Esophagus muscularis mucosa (tissue), 4 donors: ENCODE measurements at regions not wholly inside any gene's neighbourhood (a gene's known extent, or its start where the extent isn't known, plus 50 kb on each side); places are given as distances from the start of the nearest gene placed in this dataset.

Source experiments
- DNase-seq: peaks from one replicate; pipeline ENCODE4 v3.0.0-alpha.2; 2017; ENCODE audit errors: extremely low spot score
- H3K27ac ChIP-seq, 4 donors: fragments of 200-600 bp; sonication (generic); replicated peaks in 1 of 4; 1 replicate in 3 of 4; 2 replicates in 1 of 4; pipeline ENCODE4 v1.5.1; 2016 to 2019; ENCODE audit warnings: mild to moderate bottlenecking in 1 of 4
- H3K27me3 ChIP-seq, 4 donors: fragments of 200-600 bp; sonication (generic); one replicate each; pipeline versions ENCODE4 v1.5.1 to v1.6.0; 2016 to 2019
- H3K36me3 ChIP-seq, 4 donors: fragments of 200-600 bp; sonication (generic); one replicate each; pipeline ENCODE4 v1.5.1; 2016 to 2019
- H3K4me1 ChIP-seq, 4 donors: fragments of 200-600 bp; sonication (generic); one replicate each; pipeline ENCODE4 v1.5.1; 2016 to 2019
- H3K4me3 ChIP-seq, 4 donors: fragments of 200-600 bp; sonication (generic); 1 replicate in 2 of 4; 2 replicates in 2 of 4; pipeline ENCODE4 v1.5.1; 2016 to 2019; ENCODE audit warnings: mild to moderate bottlenecking in 4 of 4, moderate library complexity in 1 of 4
- H3K9me3 ChIP-seq, 4 donors: fragments of 200-600 bp; sonication (generic); 1 replicate in 3 of 4; 2 replicates in 1 of 4; pipeline ENCODE4 v1.5.1; 2016 to 2019
- EP300 ChIP-seq: sonication (generic); formaldehyde crosslinking; IDR thresholded peaks from one replicate; pipeline ENCODE4 v1.6.1; 2017; ENCODE audit warnings: antibody characterized with exemption
- POLR2A ChIP-seq: fragments of 450-650 bp; IDR thresholded peaks from one replicate; pipeline ENCODE4 v1.6.1; 2017; ENCODE audit warnings: antibody characterized with exemption, moderate library complexity, mild to moderate bottlenecking, low read depth
- POLR2AphosphoS5 ChIP-seq, 2 donors: sonication (generic); formaldehyde crosslinking; IDR thresholded peaks; one replicate each; pipeline ENCODE4 v1.6.1; 2017; ENCODE audit warnings: antibody characterized with exemption in 2 of 2
- WGBS: methylation state at CpG from one replicate; pipeline ENCODE4 v1.1.5; 2018; 5-methylcytosine and 5-hydroxymethylcytosine counted together
- intact Hi-C: fragments of 100-400 bp; cut with DNase I; formaldehyde crosslinking; loops from one replicate; pipeline ENCODE4 v1.15.1; 2023
- TF ChIP-seq, protein P1 (sequence below), 3 experiments: fragments of 200-600 bp in 2 of 3; fragments of 450-650 bp in 1 of 3; sonication (generic) in 2 of 3; IDR thresholded peaks; one replicate each; pipeline ENCODE4 v1.5.1; 2017 to 2019; ENCODE audit warnings: antibody characterized with exemption in 3 of 3, mild to moderate bottlenecking in 2 of 3, moderate library complexity in 1 of 3

DNA sequence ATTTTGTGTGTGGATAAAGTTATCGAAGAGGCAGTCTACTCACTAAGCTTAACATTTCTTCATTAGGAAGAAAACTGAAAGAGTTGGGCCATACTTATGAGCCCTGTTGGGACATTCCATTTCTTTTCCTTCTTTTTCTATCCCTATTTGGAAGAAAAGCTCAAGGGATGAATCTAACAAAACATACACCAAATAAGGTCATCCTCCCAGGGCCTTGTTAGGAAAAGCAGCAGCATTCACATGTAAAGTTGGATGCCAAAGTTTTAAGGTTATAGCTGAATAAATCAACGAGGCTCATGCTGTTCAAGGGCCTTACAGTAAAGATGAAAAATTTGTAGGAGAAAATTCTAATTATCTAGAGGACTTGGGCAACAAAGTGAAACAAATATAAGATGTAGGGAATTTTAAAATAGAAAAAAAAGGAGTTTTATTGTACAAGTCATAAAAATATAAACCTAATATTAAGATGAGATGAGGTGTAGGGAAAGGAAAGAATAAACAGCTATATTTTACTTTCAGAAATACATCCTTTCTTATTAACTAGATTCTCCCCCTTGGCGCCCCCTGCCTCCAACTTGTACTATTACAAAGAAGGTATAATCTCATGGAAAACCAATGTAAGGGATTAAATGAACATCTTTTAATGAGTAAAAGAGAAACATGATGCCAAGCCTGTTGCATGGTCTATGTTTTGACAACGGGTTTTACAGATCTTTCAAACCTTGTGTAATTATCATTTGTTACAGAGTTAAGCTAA lies 160.4 kb downstream of the PCDH20 start:
- Histone ChIP-seq H3K27ac (no peak overlapping the region), H3K36me3 (no peaks in the 10 kb centered on the region), H3K4me1 (no peaks in the 10 kb centered on the region), H3K4me3 (no peak overlapping the region), H3K27me3 (no peaks in the 10 kb centered on the region), H3K9me3 (no peaks in the 10 kb centered on the region)
- intact Hi-C loops, result no loop called here
- no peak for DNase-seq
- WGBS, result 65% methylated on average over 4 of the region's 4 CpGs
- TF ChIP-seq EP300 (no peak), POLR2A (no peak), POLR2AphosphoS5 (IDR thresholded peaks at IDR 0.05) (no peak)
- TF ChIP-seq, protein P1, sequence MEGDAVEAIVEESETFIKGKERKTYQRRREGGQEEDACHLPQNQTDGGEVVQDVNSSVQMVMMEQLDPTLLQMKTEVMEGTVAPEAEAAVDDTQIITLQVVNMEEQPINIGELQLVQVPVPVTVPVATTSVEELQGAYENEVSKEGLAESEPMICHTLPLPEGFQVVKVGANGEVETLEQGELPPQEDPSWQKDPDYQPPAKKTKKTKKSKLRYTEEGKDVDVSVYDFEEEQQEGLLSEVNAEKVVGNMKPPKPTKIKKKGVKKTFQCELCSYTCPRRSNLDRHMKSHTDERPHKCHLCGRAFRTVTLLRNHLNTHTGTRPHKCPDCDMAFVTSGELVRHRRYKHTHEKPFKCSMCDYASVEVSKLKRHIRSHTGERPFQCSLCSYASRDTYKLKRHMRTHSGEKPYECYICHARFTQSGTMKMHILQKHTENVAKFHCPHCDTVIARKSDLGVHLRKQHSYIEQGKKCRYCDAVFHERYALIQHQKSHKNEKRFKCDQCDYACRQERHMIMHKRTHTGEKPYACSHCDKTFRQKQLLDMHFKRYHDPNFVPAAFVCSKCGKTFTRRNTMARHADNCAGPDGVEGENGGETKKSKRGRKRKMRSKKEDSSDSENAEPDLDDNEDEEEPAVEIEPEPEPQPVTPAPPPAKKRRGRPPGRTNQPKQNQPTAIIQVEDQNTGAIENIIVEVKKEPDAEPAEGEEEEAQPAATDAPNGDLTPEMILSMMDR (IDR thresholded peaks at IDR 0.05), result no peak

DNA sequence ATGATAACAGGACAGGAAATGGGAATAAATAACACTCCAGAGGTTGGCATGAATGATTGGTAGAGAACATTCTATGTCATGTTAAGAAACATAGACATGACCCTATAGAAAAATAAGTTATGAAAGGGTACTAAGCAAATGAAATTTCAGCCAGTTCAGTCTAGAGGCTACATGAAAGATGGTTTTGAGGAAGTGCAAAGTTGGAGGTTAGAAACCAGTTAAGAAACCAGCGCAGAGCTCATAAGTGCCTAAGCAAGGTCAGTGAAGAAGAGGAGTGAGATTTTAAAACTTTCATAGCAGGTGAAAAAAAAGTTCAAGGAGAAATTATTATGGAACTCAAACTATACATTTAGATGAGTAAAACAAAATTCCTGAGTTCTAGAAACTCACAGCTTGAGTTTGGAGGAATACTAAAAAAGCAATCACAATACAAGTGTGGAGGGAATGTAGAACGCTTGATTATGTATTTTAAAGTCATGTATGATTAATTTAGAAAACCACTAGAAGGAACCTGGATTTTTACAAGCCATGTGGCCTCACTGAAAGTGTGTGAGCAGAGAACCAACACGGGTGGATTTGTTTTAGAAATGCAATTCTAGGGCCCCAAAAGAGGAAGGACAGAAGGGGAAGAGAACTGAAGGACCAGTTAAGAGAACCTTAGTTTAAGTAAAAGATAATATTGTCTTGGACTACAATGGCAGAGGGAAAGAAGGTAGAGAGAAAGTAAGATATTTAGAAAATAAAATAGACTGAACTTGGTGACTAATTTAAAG lies 162.4 kb downstream of the PCDH20 start:
- no peaks in the 10 kb centered on the region for H3K27me3 ChIP-seq
- intact Hi-C loops, result no loop called here

DNA sequence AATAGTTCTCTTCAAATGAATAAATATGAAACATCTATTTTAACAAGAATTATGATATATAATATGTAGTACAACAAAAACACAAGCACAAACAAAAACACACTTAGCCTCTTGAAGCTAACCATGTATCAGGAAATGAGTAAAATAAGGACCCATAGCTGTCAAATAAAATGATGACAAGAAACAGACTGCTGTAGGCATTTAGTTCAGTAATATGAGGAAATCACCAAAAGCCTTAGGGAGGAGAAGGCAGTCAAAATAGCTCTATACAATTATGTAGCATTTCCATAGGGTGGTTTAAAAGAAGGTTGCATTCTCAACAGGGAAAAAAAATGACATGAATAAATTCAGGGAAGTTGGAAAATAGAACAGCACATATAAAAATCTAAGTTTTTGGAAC lies 163.4 kb downstream of the PCDH20 start:
- H3K27ac ChIP-seq, result no peak overlapping the region
- intact Hi-C loops, result no loop called here
- no peaks in the 10 kb centered on the region for H3K36me3 ChIP-seq

More for the DNA sequence above, 162.4 kb downstream of the PCDH20 start:
- Histone ChIP-seq H3K4me1 (no peaks in the 10 kb centered on the region), H3K27ac (no peak overlapping the region), H3K4me3 (no peak overlapping the region), H3K9me3 (no peaks in the 10 kb centered on the region), H3K36me3 (no peaks in the 10 kb centered on the region)
- 64% methylated on average over 3 of the region's 3 CpGs for WGBS
- TF ChIP-seq, protein P1 (IDR thresholded peaks at IDR 0.05), result no peak
- TF ChIP-seq POLR2A, result no peak
- TF ChIP-seq POLR2AphosphoS5 (IDR thresholded peaks at IDR 0.05), result no peak
- TF ChIP-seq EP300, result no peak
- DNase-seq, result no peak

DNA sequence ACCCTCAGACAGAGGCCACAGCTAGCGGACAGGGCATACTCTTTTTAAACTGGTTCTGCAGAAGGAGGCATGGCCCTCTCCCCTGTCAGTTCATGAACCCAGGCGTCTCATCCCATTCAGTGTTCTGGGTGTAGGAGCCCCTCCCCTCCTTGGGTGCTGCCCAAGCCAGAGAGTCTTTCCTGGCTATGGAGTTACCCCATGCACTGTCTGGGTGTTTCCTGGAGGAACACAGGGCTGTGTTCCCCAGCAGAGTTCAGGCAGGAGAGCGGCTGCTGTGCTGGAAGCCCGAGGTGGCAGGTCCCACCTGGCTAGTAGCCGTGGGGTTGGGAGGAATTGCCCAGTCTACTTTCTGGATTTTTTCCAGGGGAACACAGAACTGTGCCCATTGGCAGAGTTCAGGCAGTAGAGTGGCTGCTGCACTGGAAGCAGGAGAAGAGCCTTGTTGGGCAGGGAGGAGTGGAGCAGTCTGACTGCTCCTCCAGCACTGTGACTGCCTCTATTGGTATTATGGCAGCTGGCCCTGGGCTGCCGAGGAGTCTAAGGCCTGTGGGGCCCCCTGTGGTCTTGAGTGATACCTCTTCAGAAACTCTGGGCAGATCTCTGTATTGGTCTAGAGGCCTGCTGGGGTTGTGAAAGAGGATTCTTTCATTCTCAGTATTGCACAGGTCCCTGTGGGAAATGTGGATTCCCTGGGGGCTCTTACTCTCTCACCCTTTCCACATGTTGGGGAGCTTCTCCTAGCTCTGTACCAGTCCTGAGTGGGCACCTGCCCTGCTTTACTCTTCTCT lies 168.3 kb downstream of the PCDH20 start:
- Histone ChIP-seq H3K4me3 (no peak overlapping the region), H3K9me3 (peaks cover 0 to 9% (median 0%) of the 10 kb centered on the region in 4 donors), H3K27ac (no peak overlapping the region), H3K36me3 (no peaks in the 10 kb centered on the region), H3K27me3 (no peaks in the 10 kb centered on the region), H3K4me1 (no peaks in the 10 kb centered on the region)
- no peak for DNase-seq
- TF ChIP-seq POLR2A (no peak), POLR2AphosphoS5 (IDR thresholded peaks at IDR 0.05) (no peak), EP300 (no peak)
- TF ChIP-seq, protein P1 (IDR thresholded peaks at IDR 0.05), result no peak
- intact Hi-C loops, result no loop called here
- WGBS, result 86% methylated on average over 6 of the region's 6 CpGs

More for the DNA sequence above, 163.4 kb downstream of the PCDH20 start:
- H3K9me3 ChIP-seq, result no peaks in the 10 kb centered on the region
- no peak for DNase-seq
- H3K27me3 ChIP-seq, result no peaks in the 10 kb centered on the region
- TF ChIP-seq POLR2AphosphoS5 (IDR thresholded peaks at IDR 0.05), result no peak
- TF ChIP-seq EP300, result no peak
- TF ChIP-seq, protein P1 (IDR thresholded peaks at IDR 0.05), result no peak
- TF ChIP-seq POLR2A, result no peak
- H3K4me3 ChIP-seq, result no peak overlapping the region
- H3K4me1 ChIP-seq, result no peaks in the 10 kb centered on the region
